ENCODE measurements at regions not wholly inside any gene's neighbourhood (a gene's known extent, or its start where the extent isn't known, plus 50 kb on each side); places are given as distances from the start of the nearest gene placed in this dataset.

DNA sequence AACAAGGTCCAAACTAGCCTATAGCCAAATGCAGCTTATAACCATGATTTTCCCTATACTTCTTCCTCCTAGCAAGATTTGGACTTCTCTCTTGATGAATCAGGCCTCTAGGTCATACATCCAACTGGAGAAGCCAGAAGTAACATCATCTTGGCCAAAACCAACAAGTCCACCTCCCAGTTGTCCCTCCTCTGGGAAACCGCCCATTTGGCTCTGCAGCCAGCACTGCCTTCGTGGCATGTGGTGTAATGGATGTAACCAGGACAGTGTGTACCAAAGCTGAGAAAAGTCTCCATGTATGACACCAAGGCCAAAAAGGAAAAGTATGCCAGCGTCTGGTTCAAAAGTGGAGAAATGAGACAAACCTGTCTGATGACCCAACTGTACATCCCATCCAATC, 59.3 kb upstream of the VASH1 start:
- no peak for DNase-seq

DNA sequence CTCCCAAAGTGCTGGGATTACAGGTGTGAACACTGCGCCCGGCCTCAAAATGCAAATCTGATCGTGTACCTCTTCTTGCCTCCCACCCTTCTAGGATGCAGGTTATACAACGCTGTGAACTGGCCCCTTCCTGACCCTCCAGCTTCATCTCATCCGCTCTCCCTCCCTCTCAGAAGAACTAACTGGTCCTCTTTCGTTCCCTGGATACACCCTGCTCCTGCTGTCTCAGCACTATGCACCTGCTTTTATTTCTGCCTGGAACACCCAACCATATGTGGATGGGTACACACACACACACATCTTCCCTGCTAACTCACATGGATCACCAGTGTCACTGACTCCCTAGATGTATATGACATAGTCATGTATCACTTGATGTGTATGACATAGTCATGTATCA, 56.1 kb upstream of the VASH1 start:
- no peak for DNase-seq

DNA sequence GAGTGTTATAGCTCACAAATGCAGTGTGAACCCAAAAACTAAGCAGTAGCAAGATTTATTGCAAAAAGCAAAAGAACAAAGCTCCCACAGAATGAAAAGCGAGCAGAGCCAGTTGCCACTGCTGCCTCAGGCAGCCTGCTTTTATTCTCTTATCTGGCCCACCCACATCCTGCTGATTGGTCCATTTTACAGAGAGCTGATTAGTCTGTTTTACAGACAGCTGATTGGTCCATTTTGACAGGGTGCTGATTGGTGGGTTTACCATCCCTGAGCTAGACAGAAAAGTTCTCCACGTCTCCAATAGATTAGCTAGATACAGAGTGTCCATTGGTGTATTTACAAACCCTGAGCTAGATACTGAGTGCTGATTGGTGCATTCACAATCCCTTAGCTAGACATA, 55.1 kb upstream of the VASH1 start:
- peak; percentile 17 for DNase-seq

DNA sequence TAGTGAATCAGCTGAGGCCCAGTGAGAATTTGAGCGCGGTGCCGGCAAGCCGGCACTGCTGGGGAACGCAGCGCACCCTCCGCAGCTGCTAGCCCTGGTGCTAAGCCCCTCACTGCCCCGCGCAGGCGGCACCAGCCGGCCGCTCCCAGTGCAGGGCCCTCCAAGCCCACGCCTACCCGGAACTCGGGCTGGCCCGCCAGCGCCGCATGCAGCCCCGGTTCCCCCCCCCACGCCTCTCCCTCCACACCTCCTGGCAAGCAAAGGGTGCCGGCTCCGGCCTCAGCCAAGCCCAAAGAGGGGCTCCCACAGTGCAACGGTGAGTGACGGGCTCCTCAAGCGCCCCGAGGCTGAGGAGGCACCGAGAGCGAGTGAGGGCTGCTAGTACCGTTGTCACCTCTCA, 54.5 kb upstream of the VASH1 start:
- DNase-seq, result peak; percentile 26

DNA sequence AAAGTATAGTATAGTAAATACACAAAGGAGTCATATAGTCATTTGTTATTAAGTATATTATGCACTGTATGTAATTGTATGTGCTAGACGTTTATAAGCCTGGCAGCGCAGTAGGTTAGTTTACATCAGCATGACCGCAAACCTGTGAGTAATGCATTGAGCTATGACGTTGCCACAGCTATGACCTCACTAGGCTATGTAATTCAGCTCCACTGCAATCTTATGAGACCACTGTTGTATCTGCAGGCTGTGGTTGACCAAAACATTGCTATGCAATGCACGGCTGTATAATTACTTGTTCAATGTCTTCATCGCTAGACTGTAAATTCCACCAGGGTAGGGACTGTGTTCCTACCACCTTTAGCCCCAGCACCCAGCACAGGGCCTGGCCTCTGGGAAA, 53.2 kb upstream of the VASH1 start:
- peak; percentile 7 for DNase-seq

DNA sequence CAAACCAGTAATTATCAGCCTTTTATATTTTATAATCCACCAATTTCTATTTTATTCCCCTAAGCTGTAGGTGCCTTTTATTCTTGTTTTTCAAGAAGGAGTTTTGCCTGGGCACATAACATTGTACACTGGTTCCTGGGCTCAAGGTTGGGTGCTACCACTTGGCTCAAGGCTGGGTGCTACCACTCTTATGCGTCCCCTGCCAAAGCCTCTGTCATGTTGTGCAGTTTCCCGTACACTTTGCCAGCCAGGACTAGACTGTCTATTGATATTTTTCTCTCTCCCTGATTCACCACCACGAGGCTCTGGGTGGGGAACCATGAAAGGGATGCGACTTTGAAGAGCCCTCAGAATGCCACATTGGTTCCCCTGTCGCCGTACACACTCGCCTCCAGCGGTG, 52.5 kb upstream of the VASH1 start:
- peak; percentile 33 for DNase-seq

DNA sequence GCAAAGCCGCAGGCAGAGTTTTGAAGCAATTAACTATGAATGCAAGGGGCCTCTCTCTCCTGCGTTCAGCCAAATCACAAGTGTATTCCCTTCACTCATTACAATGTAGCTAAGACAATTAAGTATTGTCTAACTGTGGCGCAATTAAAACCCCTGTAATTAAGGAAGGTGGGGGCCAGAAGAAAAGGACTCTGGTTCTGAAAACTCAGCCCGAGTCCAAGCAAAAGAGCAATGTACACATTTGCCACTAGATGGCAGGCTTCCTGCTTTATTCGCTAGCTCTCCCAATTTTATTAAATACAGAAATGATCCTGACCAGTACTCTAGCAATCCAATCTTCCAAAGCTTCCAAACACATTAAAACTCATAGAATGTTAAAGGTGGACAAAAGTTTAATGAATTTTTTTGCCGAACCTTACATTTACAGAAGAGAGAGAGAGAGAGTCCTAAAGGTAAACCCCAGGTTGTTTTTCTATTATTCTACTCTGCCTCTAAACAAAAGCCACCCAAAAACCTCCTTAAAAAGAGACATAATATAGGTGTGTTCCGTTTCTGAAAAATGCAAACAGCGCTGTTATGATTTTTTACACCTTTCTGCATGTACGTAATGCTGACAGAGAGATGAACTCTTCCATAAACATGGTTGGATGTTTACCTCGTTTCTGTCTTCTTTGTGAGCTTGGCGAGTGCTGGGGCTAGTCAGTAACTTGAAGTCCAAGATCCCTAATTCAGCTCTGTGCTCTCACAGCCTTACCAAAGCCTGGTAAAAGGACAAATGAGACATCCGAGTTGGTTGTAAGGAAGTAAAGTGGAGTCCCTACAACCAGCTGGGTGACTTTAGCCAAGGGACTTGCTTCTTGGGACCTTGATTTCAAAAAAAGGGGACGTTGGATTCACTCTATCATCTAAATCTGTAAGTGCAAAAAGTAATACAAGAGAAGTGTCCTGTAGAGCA, 50.9 kb upstream of the VASH1 start:
- peak; percentile 49 for DNase-seq

Data from activated CD8-positive, alpha-beta memory T cell treated with anti-CD3 and anti-CD28 coated beads for 24 hours (primary cell).